SJCRH30 (cell line): ENCODE measurements at regions not wholly inside any gene's neighbourhood (a gene's known extent, or its start where the extent isn't known, plus 50 kb on each side); places are given as distances from the start of the nearest gene placed in this dataset.

Source experiments
- DNase-seq, 2 experiments: peaks; one replicate each; pipeline ENCODE4 v3.0.0-alpha.2; 2015 to 2020
- H3K27ac ChIP-seq: fragments of 250-450 bp; sonication (Bioruptor Pico); 2 replicates; pipeline ENCODE4 v1.5.1; 2020; ENCODE audit warnings: mild to moderate bottlenecking, moderate library complexity
- H3K27me3 ChIP-seq: fragments of 250-450 bp; sonication (Bioruptor Pico); 2 replicates; pipeline ENCODE4 v1.5.1; 2020; ENCODE audit warnings: mild to moderate bottlenecking, moderate library complexity
- H3K36me3 ChIP-seq: fragments of 250-450 bp; sonication (Bioruptor Pico); 2 replicates; pipeline ENCODE4 v1.5.1; 2020; ENCODE audit warnings: mild to moderate bottlenecking, moderate library complexity
- H3K4me1 ChIP-seq: fragments of 250-450 bp; sonication (Bioruptor Pico); 2 replicates; pipeline ENCODE4 v1.5.1; 2020; ENCODE audit warnings: mild to moderate bottlenecking, moderate library complexity
- H3K4me3 ChIP-seq: fragments of 250-450 bp; sonication (Bioruptor Pico); 2 replicates; pipeline ENCODE4 v1.5.1; 2020; ENCODE audit warnings: mild to moderate bottlenecking, moderate library complexity
- H3K9me3 ChIP-seq: fragments of 250-450 bp; sonication (Bioruptor Pico); replicated peaks from 2 replicates; pipeline ENCODE4 v1.5.1; 2020; ENCODE audit warnings: mild to moderate bottlenecking, moderate library complexity

DNA sequence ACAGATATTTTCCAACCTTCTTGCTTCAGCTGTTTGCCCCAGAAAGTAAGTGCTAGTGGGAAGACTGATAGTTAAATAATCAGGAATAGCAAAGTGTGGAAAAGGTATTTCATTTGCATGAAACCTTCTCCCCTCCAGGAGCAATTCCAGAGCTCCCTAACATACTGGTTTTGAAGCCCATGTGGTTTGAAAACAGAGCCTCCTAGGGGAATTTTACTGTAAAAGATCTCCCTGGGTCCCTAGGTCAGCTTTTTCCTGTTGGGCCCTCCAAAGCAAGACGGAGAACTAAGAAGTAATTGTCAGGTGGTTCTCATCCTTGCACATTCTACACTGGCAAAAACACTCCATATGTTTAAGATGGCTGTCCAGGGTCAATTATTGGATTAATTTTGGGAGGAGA lies 218.7 kb upstream of the FOXD3 start:
- Histone ChIP-seq H3K27me3 (no peaks in the 10 kb centered on the region; the same call in 1 of the 2 replicates), H3K9me3 (no peaks in the 10 kb centered on the region), H3K4me1 (peaks cover 3% of the 10 kb centered on the region; the same call in 1 of the 2 replicates), H3K4me3 (no peak overlapping the region), H3K36me3 (no peaks in the 10 kb centered on the region), H3K27ac (no peak overlapping the region)
- no peak for DNase-seq

DNA sequence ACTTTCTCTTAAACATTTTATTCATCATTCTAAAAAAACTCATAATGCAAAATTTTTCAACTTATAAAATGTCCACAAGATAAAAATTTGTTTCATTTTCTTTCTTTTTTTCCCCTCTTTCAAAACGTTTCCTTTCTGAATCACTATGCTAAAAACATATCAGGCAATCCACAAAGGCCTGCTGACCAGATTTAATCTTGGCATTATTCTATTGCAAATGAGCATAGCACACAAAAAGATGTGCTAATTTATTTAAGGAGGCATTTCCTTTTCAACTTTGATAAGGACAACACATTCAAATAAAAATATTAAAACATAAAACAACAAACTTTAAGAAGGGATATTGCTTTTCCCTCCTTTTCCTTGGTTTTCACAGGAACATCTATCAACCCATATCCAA lies 215.3 kb upstream of the FOXD3 start:
- H3K4me1 ChIP-seq, result 0 out of 2 replicates have a peak, but pooled peaks cover 2% of the 10 kb centered on the region

DNA sequence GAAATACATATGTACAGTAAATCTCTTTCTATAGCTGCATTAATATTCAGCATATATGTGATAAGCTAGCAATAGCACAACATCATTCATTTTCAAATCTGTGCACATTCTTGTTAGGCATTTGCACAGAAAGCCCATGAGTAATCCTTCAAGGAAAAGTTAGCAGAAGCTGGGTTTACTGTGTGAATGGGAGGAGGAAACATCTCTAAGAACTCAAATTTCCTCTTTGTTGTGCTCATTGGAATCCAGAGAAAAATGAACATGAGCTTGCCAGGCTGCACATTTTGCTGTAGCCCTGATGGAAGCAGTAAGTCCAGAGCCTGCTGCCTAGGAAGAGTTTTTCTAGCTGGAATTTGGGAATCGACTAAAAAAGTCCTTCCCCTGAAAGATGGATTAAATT lies 214.2 kb upstream of the FOXD3 start:
- Histone ChIP-seq H3K9me3 (no peaks in the 10 kb centered on the region), H3K27ac (no peak overlapping the region), H3K4me3 (no peak overlapping the region), H3K4me1 (peaks cover 8% of the 10 kb centered on the region; the same call in 1 of the 2 replicates), H3K27me3 (no peaks in the 10 kb centered on the region; the same call in 1 of the 2 replicates), H3K36me3 (no peaks in the 10 kb centered on the region)
- DNase-seq, result no peak

More for the DNA sequence above, 215.3 kb upstream of the FOXD3 start:
- no peaks in the 10 kb centered on the region; the same call in 1 of the 2 replicates for H3K27me3 ChIP-seq
- H3K27ac ChIP-seq, result no peak overlapping the region
- H3K36me3 ChIP-seq, result no peaks in the 10 kb centered on the region
- DNase-seq, result no peak
- no peaks in the 10 kb centered on the region for H3K9me3 ChIP-seq
- H3K4me3 ChIP-seq, result no peak overlapping the region

DNA sequence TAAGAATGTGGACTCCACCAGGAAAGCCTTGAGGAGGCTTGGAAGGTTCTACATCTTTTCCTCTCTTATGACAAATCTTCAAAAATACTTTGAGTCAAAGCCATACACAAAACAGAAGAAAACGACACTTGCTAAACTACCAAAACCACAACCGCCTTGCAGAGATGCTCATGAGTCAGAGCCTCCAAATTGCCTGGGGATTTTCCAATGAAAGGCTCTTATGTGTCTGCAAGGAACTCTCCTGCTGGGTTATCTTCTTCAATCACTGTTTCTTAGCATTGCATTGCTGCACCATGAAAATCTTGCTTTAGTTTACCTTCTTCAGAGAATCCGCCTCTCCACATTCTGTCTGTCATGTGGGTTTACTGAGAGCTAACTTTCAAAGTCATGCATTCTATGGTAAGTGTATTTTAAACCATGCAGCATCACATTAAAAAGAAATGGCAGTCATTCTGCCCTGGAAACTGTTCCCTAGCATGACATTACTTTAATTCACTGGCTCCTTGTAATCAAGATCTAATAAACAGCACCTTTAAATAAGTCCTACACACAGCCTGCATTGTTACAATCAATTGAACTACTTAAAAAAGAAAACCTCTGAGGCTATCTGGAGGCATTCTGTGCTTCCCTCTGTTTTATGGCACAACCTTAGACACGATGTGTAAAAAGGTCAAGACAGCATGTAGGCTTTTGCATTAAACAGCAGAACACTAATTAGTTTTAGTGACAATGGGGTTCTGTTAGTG lies 210.0 kb upstream of the FOXD3 start:
- no peaks in the 10 kb centered on the region for H3K9me3 ChIP-seq
- peak in 1 of 2 experiments; percentile 38 for DNase-seq
- no peaks in the 10 kb centered on the region for H3K36me3 ChIP-seq
- H3K4me3 ChIP-seq, result no peak overlapping the region
- H3K27ac ChIP-seq, result no peak overlapping the region
- H3K27me3 ChIP-seq, result no peaks in the 10 kb centered on the region; the same call in 1 of the 2 replicates
- H3K4me1 ChIP-seq, result peaks cover 8% of the 10 kb centered on the region; the same call in 1 of the 2 replicates

DNA sequence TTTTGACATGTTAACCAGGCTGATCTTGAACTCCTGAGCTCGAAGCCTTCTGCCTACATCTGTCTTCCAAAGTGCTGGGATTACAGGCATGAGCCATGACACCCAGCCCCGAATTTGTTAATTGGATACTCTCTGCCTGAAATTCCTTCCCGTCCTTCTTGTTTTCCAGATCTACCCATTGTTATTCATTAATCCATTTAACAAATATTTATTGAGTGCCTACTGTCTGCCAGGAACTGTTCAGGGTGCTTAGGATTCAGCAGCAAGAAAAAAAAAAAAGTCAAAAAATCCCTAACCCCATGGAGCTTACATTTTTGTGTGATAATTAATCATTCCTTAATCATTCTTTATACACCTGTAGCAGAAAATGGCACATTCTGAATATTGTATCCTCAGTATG lies 206.8 kb upstream of the FOXD3 start:
- no peak overlapping the region for H3K27ac ChIP-seq
- H3K4me1 ChIP-seq, result peaks cover 8% of the 10 kb centered on the region; the same call in 1 of the 2 replicates
- DNase-seq, result no peak
- no peaks in the 10 kb centered on the region; the same call in 1 of the 2 replicates for H3K27me3 ChIP-seq
- H3K9me3 ChIP-seq, result no peaks in the 10 kb centered on the region
- H3K36me3 ChIP-seq, result no peaks in the 10 kb centered on the region
- H3K4me3 ChIP-seq, result no peak overlapping the region

DNA sequence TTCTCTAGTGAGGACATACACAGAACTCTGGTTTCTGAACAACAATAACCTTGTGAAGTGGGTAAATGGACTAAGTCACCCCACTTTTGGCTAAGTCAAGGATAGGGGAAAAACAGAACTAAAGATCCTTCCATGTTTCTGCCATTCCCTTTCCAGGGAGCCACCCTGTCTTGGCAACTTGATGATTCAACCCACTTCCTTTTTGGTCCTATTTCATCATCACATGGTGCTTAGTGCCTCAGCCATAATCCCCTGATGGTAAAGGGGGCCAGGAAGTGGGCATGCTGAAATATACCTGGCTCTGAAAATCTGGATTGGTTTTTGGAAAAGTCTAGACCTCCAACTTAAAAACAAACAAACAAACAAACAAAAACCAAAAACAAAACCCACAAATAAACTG lies 206.4 kb upstream of the FOXD3 start:
- H3K9me3 ChIP-seq, result no peaks in the 10 kb centered on the region
- H3K36me3 ChIP-seq, result no peaks in the 10 kb centered on the region
- peaks cover 8% of the 10 kb centered on the region; the same call in 1 of the 2 replicates for H3K4me1 ChIP-seq
- no peaks in the 10 kb centered on the region; the same call in 1 of the 2 replicates for H3K27me3 ChIP-seq
- H3K4me3 ChIP-seq, result no peak overlapping the region
- no peak overlapping the region for H3K27ac ChIP-seq
- no peak for DNase-seq

DNA sequence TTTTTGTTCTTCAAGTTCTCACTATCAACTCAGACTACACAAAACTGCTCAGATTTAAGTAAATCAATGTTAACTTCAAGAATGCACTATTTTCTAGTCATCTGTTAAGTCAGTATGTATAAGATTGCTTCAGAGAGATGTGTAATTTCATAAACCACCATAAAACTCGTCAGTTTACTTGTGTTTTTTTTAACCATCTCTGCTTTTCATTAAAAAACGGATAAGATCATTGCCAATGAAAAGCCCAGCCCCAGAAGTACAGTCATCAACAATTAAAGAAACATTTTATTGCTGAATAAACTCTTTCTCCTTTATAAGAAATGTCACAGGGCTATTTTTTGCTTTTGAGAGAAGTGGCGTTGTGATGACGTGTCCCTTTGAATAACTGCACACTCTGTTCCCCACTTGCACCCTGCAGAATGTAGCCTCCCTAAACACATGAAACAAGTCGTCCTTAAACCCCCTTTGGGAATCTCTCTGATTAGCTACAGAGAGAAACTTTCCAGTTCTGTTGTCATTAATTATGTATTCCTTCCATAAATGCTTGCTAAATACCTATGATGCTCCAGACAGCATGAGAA lies 202.7 kb upstream of the FOXD3 start:
- no peak for DNase-seq
- no peak overlapping the region for H3K27ac ChIP-seq
- no peaks in the 10 kb centered on the region; the same call in 1 of the 2 replicates for H3K27me3 ChIP-seq
- peaks cover 7% of the 10 kb centered on the region for H3K4me1 ChIP-seq
- no peaks in the 10 kb centered on the region for H3K36me3 ChIP-seq
- no peak overlapping the region for H3K4me3 ChIP-seq
- H3K9me3 ChIP-seq, result no peaks in the 10 kb centered on the region

DNA sequence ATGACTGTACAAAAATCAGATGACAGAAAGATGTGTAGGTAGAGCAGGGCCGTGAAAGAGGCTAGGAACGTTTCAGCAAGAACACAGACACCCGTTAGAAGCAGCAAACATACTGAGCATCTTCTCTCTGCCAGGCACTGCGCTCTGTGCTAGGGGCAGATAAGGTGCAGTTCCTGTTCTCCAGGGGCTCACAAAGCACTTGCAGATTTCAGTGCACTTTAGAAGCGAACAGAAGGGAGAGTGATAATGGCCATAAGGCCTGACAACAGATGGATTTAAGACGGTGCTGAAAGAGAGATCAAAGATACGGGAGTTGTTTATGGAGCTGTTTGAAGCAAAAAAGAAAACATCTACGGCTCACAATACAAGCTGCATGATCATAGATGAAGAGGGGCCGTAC lies 200.3 kb upstream of the FOXD3 start:
- no peak overlapping the region for H3K27ac ChIP-seq

DNA sequence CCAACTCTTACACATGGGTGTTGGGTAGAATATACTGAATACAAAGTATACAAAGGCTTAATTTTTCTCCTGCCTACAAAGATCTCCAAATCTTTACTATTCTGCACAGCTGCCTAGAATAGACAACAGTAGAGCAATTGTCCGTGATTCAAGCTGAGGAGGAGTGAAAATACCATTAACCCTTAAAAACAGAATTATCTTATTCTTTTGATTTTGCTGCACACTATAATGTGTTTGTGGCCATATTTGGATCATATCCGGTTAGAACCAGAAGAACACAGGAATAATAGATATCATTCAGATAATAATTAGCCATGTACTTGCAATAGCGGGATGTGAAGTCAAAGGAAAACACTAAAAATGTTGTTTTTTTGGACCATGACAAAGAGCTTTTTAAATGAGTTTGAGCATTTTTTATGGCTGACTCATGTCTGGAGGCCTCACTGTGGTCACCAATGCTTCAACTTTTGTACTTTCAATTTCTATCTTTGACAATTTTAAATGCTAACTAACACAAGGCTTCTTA lies 197.6 kb upstream of the FOXD3 start:
- H3K4me1 ChIP-seq, result peaks cover 39% of the 10 kb centered on the region
- H3K27ac ChIP-seq, result peak overlapping the region; percentile 86
- H3K9me3 ChIP-seq, result no peaks in the 10 kb centered on the region
- H3K27me3 ChIP-seq, result no peaks in the 10 kb centered on the region
- DNase-seq, result peak; percentile 31 to 79
- peak overlapping the region; percentile 12 for H3K4me3 ChIP-seq
- H3K36me3 ChIP-seq, result no peaks in the 10 kb centered on the region

More for the DNA sequence above, 200.3 kb upstream of the FOXD3 start:
- Histone ChIP-seq H3K27me3 (no peaks in the 10 kb centered on the region), H3K4me1 (peaks cover 29% of the 10 kb centered on the region), H3K4me3 (no peak overlapping the region), H3K36me3 (no peaks in the 10 kb centered on the region), H3K9me3 (no peaks in the 10 kb centered on the region)
- DNase-seq, result no peak

DNA sequence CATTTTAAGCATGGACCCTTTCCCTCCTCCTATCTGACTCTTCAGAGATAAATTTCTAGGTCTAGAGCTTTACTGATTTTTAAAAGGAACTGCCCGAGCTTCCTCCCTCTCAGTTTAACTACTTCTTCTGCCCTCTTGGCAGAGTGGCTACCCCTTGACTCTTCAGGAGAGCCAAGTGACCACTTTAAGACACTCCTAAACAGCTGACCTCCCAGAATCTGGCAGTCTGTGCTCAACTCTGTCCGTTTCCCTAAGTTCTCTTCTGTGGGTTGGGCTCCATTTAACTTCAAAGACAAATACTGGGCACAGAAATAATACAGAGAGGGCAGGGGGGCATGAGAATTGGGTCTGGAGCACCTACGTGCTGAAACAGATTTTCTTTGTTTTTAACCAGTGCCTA lies 196.3 kb upstream of the FOXD3 start:
- H3K4me3 ChIP-seq, result no peak overlapping the region
- H3K36me3 ChIP-seq, result no peaks in the 10 kb centered on the region
- H3K27ac ChIP-seq, result no peak overlapping the region
- H3K27me3 ChIP-seq, result no peaks in the 10 kb centered on the region
- H3K9me3 ChIP-seq, result no peaks in the 10 kb centered on the region
- no peak for DNase-seq
- peaks cover 41% of the 10 kb centered on the region for H3K4me1 ChIP-seq

DNA sequence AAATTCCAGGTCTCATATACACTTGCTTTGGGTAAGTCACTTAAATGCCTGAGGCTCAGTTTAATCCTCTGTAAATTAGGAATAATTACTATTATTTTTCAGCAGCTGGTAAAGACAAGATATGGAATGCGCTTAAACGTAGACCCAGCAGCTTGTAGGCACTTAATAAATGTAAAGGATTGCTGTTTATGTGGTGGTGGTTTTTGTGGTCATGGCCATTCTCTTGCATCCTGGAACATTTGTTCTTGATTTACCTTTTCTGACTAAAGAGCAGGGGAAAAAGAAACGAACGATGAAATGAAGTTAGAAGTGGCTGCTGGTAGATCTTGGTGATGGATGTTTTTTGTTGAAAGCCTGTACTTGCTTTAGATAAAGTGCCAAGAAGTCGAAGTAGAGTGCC lies 195.0 kb upstream of the FOXD3 start:
- no peaks in the 10 kb centered on the region for H3K9me3 ChIP-seq
- DNase-seq, result peak; percentile 29 to 63
- no peaks in the 10 kb centered on the region for H3K27me3 ChIP-seq
- no peaks in the 10 kb centered on the region for H3K36me3 ChIP-seq
- H3K4me1 ChIP-seq, result peaks cover 41% of the 10 kb centered on the region
- H3K4me3 ChIP-seq, result no peak overlapping the region
- no peak overlapping the region for H3K27ac ChIP-seq

DNA sequence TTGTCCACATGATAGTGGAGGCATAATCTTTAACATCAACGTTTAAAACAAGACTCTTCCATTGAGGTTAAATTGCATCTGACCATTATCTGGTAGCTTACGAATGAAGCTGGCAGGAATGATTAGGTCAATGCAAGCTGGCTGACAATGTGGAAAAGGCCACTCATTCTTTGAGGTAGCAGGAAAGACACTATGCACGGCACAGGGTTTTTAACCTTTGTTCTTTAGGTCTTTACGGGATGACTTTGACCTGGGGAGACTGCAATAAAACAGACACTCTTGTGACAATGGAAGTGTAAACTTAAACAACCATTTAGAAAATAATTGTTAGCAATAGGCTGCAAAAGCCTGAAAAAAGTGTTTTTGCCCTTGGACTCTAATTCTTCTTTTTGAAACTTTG lies 193.8 kb upstream of the FOXD3 start:
- Histone ChIP-seq H3K27ac (no peak overlapping the region), H3K4me3 (no peak overlapping the region), H3K9me3 (no peaks in the 10 kb centered on the region), H3K4me1 (peaks cover 41% of the 10 kb centered on the region), H3K36me3 (no peaks in the 10 kb centered on the region), H3K27me3 (0 out of 2 replicates have a peak, but pooled peaks cover 3% of the 10 kb centered on the region)
- no peak for DNase-seq

DNA sequence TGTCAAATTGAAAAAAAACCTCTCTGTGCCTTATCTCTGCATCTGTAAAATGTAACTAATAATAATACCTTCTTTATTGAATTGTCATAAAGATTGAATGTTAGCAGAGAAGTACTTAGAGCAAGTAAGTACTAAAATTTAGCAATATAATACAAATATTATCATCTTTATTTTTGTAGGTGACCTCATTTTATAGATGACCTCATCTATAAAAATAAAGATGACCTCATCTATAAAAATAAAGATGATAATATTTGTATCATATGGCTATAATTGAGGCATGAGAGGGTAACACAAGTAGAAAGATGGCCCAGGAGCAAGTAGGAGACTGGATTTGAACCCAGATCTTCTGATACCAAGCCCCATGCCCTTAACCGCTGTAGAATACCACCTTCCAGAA lies 193.2 kb upstream of the FOXD3 start:
- no peak for DNase-seq
- 0 out of 2 replicates have a peak, but pooled peaks cover 3% of the 10 kb centered on the region for H3K27me3 ChIP-seq
- H3K4me3 ChIP-seq, result no peak overlapping the region
- no peaks in the 10 kb centered on the region for H3K9me3 ChIP-seq
- no peaks in the 10 kb centered on the region for H3K36me3 ChIP-seq
- no peak overlapping the region for H3K27ac ChIP-seq
- H3K4me1 ChIP-seq, result peaks cover 38% of the 10 kb centered on the region

DNA sequence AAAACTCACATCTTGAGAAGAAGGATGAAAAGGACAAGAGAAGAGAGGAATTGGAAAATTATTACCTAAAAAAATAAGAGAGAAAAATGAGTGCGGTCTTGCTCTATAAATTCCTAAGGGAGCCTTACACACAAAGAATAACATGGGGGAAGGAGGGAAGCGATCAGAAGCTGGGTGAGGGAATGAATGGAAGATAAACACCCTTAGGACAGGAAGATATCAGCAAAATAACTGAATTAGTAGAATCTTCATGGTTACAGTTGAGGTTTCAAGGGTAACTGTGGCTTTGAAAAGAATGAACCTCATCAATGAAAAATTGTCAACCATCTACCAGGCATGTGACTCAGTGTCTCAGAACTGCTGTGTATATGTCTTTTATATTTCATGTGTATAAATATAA lies 192.5 kb upstream of the FOXD3 start:
- 0 out of 2 replicates have a peak, but pooled peaks cover 3% of the 10 kb centered on the region for H3K27me3 ChIP-seq
- no peaks in the 10 kb centered on the region for H3K9me3 ChIP-seq
- H3K4me1 ChIP-seq, result peaks cover 32% of the 10 kb centered on the region
- no peak for DNase-seq
- no peaks in the 10 kb centered on the region for H3K36me3 ChIP-seq
- H3K4me3 ChIP-seq, result no peak overlapping the region
- H3K27ac ChIP-seq, result no peak overlapping the region

DNA sequence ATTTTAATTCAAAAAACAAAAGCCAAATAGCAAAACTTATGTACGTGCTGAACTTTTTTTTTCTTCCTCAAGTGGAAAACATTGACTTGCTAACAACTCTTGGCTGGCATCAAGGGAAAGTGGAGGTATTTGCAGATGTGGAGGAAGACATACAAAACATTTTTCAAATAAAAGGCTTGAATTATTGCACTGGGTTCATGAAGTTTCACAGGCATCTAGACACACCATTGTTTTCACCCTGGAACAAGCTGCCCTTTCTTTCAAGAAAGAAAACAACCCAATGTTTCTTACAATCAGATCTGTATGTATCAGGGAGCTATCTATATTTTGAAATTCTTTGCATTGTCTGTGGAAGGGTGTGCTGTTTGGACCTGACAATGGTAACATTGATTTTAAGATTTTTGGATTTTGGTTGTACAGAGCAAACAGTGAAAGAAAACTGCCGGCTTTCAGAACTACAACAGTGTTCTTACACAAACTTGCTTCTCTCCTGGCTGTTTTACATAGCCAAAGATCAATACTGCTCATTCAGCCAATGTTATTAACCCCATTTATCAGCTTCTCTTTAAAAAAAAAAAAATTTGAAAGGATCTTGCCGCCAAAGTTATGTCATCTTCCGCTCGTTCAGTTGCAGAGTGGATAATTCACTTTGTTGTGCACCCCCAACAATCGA lies 187.7 kb upstream of the FOXD3 start:
- Histone ChIP-seq H3K4me1 (peaks cover 3% of the 10 kb centered on the region), H3K27me3 (0 out of 2 replicates have a peak, but pooled peaks cover 3% of the 10 kb centered on the region)

More for the DNA sequence above, 187.7 kb upstream of the FOXD3 start:
- H3K36me3 ChIP-seq, result no peaks in the 10 kb centered on the region
- H3K4me3 ChIP-seq, result no peak overlapping the region
- DNase-seq, result no peak
- H3K9me3 ChIP-seq, result no peaks in the 10 kb centered on the region
- no peak overlapping the region for H3K27ac ChIP-seq
